ENCODE measurements at regions not wholly inside any gene's neighbourhood (a gene's known extent, or its start where the extent isn't known, plus 50 kb on each side); places are given as distances from the start of the nearest gene placed in this dataset.
A peak's percentile ranks its signal among the peaks of the same experiment; 100 is the strongest.
"Not testable (repeated sequence)": the region's sequence is repeated elsewhere in the genome, so short reads cannot be mapped to it uniquely, and the experiment has no call there.

DNA sequence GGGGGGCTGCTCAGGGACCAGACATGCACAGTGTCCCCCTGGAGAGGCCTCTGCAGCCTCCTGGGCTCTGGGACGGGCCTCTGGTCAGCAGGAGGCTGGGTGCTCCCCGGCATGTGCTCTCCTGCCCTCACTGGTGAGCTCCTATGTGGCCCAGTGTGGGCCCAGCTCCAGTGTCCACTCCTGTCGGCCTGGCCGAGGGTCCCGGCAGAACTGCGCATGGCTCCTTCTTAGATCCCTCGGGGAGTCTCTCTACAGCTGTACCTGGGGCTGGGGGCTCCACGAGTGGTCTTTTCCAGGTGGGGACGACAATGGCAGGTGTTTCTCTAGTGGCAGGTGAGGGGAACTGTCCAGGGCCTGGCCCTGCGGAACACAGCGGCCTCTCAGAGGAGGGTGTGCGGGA is 367.3 kb downstream of the TMEM121 start:
- DNase-seq: not testable (repeated sequence)

DNA sequence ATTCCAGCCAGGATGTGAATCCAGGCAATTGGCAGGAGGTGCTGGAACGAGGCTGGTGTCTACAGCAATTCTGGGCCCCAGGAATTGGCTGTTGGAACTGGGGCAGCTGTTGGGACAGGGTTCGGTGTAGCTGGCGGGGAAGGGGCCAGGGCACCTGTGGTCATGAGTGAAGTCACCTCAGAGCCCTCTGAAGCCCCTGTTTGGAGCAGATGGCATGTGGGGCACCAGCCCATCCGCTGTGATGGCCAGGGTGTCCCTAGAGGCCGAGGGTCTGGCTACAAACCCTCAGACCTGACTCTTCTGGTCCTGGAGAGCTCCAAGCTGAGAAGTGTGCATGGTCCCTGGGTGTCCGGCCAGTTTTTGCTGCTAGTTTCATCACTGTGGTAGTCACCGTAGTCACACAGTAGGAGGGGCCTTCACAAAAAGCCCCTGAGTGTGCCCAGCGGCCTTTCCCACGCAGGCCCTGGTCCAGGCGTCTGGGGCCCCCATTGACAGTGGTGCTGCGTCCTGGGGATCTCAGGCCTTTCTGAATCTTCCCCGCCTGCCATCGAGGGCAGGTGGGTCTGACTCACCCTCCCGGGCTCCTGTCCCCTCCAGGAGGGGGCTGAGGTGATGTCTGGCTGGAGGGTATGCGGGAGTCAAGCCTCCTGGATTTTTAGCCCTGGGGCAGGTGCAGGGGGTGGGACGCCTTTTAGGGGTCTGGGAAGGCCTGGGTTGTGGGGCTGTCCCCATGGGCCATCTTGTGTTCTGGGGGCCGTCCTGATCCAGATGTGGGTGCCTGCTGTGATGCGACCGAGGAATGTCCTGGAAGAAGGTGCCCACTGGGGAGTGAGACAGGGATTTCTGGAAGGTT is 368.0 kb downstream of the TMEM121 start:
- no peak for DNase-seq

DNA sequence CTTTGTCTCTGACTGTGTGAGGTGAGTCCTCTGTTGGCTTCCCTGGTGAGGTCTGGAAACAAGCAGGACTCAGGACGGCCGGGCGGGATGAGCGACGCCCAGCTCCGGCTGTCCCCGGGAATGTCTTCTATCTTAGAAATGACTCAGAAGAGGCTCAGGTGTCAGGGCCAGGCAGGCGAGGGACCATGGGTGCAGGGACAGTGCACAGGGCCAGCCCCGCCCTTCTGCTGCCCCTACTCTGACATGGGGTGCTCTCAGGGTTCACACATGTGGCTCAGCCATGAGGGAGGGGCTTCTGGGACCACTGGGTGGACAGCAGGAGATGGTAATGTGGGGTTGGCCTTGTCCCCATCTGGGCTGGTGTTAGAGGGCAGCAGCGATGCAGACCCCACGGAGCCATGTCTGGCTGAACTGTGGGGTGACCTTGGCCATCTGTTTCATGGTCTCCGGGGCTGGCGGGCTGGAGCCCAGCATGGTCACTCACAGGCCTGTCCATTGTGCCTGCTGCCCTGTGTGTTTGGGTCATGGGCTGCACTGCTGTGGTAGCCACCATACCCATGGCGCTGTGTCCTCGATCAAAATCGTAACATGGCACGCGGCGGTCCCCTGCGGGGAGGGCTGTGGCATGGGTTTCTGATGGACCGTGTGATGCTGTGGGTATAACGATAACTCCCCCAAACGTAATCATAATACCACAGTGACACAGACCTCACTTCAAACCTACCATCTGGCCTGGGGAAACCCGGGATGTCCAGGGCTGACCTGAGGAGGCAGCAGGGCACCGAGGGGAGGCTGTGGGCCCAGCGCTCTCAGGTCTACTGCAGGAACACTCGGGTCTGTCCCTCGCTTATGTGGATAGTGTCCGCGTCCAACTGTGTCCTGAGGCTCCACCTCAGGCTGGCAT is 368.8 kb downstream of the TMEM121 start:
- no peak for DNase-seq

DNA sequence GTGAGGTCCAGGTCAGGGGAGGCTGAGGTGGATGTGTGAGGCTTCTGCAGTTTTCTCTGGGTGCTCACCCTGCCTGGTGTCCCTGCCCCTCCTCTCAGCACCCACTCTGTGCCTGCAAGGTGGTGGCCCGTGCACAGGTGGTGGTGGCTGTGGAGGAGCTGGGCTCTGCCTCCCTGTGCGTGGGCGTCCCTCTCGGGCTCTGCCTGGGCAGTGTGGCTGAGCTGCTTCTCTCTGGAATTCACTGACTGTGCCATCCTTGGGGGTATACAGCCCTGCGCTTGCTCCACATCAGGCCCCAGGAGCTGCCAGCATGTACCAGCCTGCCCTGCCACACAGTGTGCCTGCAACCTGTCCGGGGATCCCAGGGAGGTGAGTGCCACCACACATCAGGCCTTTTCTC is 369.8 kb downstream of the TMEM121 start:
- not testable (repeated sequence) for DNase-seq

DNA sequence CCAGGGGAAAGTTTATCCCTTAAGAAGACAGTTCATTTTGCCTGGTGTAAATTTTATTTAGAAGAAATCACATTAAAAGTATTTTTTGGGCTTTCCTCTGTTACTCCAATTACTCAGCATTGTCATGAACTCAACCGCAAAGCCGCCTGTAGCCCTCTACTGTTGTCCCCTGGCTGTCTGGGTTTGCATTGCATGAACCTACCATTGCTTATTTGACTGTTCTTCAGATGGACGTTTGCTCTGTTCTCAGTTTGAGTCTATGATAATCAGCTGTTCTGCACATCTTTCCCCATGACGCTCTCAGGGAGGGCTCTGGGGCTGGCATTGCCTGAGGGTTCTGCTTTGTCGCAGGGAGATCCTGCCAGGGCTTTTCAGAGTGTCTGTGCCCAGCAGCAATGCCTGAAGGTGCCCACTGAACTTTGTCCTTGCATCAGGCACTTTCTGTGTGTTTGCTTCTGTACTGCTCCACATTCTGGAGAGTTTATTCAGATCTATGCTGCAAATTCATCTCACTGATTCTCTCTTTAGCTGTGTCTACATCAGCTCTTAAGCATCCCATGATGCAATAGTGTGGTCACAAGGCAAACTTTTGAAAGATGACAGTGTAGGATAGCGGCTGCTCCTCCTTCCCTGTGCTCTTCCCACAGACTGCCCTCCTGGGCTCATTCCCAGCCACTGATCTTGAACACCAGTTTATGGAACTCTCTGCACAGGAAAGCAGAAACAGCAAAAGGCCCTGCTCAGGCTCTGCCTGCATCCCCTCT is 370.8 kb downstream of the TMEM121 start:
- DNase-seq: not testable (repeated sequence)

DNA sequence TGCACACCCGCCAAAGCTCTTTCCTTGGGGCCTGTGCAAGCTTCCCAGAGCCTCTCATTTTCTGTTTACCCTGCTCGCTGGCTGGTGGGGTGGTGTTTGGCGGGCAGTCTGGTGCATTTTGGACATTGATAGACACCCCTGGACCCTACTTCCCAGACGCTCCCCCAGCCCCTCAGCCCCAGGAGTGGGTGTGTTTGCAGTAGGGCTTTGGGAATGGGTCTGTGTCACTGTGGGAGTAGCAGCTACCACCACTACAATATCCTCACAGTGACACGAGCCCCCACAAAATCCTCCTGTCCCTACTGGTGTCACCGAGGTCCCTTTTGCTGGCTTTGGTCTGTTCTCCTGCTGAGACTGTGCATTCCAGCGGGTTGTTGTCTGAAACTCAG is 371.3 kb downstream of the TMEM121 start:
- no peak for DNase-seq

DNA sequence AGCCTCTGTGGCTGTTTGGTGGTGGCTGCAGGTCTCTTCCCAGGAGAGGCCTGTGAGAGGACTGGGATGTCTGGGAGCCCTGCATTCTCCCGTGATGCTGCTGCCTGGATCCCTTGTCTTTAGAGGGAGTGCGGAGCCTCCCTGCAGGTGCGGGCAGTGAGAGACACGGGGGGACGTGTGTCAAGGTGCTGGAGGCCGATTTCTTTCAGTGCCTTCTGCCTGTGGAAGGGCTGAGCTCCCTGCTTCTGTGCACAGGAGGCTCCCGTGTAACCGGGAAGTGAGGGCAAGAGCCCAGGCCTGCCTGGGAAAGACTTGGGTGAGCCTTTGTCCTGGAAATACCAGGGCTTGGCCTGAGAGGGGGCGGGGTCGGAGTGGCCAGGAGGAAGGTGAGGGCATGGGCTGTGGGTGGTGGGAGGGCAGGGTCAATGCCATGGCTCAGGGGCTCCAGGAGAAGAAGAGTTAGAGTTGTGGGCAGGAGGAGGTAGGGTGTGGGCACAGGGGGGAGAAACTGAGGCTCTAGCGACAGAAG is 372.2 kb downstream of the TMEM121 start:
- no peak for DNase-seq

DNA sequence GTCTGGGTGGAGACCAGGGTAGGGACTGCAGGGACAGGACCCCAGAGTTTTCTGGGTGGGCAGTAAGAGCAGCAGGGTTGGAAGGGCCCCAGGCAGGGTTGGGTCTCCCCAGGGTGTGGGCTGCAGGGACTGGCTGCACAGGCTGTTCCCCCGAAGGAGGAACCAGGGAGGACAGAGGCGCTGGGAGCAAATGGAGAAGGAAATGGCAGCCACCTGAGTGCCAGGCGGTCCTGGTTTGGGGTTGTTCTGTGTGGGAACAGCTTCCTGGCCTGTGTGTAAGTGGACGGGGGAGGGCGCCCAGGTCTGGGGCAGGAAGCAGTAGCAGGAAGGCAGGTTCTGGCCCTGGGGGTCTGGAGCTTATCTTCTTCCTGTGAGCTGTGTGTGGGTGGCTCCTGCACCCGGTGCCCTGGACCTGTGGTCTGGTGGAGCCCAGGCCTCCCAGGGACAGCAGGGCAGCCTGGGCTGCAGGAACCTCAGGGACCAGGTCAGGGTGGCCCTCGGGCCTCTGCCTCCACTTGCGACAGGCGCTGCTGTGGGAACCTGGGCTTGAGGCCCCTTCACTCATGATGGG is 372.8 kb downstream of the TMEM121 start:
- no peak for DNase-seq

DNA sequence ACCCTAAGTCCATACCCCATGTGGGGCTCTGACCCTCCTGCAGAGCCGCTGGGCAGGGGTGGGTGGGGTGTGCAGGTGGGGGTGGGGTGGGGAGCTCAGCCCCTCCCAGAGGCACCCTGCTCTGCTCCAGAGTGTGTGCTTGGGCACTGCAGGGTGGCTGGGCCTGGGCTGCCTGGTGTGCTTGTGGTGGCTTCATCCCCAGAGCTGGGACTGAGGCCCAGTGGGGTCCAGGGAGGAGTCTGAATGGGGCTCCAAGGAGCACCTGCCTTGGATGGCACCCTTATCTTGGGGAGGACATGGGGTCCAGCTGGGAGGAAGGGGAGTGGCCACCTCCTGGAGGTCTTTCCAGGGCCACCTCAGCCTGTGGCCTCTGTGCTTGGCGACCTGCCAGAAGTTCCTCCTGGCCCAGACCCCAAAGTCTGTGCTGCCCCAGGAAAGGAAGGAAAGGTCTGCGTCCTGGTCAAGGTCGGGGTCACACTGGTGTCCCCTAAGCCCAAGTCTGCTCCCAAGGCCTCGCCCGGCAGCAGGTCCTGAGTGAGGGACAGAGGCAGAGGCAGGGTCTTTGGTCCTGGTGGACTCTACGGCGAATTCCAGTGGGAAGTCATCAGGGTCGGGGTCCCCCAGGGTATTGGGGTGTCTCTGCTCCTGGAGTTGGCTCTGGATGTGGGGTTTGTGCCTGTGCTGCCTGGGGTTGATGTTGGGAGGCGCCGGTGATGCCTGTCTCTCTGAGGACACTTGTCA is 373.4 kb downstream of the TMEM121 start:
- DNase-seq: no peak

DNA sequence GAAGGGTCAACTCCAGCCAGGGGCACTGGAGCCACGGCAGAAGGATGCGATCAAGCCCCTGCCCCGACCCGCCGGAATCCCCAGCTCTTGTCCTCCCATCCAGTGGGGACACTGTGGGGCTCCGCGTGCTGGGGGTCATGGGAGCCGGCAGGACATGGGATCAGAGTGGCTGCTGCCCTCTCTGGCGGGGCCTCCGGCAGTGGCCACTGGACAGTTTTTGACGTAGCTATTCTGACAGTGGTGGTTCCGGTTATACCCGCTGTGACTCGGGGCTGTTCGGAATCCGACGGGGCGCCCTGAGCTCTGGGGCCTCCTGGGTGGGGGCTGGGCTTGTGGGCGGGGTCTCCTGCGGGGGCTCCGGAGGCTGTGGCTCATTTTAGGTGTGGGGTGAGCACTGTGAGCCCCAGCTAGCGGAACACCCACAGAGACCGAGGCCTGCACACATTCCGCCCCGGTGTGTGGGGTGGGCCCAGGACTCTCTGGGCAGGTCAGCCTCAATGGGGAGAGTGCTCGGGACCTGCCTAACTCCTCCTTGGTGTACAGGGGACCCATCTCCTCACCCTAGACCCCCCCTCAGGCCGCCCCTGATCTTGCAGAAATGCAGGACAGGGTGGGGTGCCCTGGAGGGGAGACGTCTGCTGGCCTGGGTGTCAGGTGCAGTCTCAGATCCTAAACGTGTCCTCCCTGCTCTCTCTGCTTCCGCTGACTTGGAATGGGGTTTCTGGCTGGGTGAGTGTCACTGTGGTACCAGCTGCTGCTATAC is 374.2 kb downstream of the TMEM121 start:
- DNase-seq: no peak

DNA sequence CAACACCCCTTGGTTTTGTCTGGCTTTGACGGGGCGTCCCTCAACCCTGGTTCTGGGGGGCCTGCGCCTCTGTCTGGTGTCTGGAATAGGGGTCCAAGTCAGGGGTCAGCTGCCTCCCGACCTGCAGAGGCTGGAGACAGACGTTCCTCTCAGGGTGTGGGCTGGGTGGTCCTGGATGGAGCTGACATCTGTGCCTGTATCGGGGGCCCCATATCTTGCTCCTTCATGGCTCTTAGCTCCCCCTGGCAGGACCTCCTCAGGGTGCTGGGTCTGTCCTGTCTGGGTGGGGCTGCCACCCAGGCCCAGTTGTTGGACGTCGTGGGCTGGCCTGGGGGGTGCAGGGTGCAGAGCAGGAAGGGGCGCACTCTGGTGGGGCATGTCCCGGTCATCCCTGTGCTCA is 374.8 kb downstream of the TMEM121 start:
- no peak for DNase-seq

DNA sequence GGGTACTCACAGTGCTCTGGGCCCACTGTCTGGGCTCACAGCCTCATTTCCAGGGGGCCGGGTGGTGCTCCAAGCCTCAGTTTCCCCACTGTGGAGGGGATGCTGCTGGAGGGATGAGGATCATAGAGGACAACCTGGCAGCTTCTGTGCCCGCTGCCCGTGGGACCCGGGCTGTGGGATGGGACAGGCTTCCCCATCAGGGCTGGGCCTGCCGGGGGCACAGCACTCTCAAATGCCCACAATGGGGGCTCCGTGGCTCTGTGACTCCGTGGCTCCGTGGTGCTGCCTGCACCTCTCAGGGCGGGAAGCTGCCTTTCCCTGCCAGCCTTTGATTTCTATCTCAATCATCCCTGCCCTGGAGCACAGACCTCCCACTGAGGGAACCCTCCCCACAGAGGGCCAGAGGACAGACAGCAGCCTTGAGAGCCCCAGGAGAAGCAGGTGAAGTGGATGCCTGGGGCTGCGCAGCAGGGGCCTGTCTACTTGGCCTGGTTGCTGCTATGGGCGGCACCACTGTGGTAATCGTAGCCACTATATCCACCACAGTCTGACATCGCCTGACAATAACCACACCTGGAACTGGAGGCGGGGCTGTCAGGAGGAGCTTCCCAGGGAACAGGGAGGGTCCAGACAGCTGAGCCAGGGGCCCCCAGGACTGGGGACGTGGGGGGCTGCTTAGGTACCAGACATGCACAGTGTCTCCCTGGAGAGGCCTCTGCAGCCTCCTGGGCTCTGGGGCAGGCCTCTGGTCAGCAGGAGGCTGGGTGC is 375.9 kb downstream of the TMEM121 start:
- DNase-seq: no peak

DNA sequence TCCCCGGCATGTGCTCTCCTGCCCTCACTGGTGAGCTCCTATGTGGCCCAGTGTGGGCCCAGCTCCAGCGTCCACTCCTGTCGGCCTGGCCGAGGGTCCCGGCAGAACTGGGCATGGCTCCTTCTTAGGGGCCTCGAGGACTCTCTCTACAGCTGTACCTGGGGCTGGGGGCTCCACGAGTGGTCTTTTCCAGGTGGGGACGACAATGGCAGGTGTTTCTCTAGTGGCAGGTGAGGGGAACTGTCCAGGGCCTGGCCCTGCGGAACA is 376.4 kb downstream of the TMEM121 start:
- not testable (repeated sequence) for DNase-seq

DNA sequence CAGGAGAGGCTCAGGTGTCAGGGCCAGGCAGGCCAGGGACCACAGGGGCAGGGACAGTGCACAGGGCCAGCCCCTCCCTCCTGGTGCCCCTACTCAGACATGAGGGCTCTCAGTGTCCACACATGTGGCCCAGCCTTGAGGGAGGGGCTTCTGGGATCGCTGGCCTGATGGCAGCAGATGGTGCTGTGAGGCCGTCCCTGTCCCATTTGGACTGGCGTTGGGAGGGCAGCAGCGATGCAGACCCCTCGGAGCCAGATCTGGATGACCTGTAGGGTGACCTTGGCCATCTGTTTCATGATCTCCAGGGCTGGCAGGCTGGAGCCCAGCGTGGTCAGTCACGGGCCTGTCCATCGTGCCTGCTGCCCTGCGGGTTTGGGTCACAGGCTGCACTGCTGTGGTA is 377.6 kb downstream of the TMEM121 start:
- no peak for DNase-seq

DNA sequence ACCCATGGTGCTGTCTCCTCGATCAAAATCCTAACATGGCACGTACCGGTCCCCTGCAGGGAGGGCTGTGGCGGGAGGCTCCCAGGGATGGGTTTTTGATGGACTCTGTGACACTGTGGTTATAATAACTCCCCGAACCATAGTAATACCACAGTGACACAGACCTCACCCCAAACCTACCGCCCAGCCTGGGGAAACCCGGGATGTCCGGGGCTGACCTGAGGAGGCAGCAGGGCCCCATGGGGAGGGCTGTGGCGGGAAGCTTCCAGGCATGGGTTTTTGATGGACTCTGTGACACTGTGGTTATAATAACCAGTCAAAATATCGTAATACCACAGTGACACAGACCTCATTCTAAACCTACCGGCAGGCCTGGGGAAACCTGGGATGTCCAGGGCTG is 378.0 kb downstream of the TMEM121 start:
- peak; percentile 23 for DNase-seq

DNA sequence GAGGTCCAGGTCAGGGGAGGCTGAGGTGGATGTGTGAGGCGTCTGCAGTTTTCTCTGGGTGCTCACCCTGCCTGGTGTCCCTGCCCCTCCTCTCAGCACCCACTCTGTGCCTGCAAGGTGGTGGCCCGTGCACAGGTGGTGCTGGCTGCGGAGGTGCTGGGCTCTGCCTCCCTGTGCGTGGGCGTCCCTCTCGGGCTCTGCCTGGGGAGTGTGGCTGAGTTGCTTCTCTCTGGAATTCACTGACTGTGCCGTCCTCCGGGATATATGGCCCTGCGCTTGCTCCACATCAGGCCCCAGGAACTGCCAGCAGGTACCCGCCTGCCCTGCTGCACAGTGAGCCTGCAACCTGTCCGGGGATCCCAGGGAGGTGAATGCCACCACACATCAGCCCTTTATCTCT is 379.1 kb downstream of the TMEM121 start:
- peak; percentile 10 for DNase-seq

DNA sequence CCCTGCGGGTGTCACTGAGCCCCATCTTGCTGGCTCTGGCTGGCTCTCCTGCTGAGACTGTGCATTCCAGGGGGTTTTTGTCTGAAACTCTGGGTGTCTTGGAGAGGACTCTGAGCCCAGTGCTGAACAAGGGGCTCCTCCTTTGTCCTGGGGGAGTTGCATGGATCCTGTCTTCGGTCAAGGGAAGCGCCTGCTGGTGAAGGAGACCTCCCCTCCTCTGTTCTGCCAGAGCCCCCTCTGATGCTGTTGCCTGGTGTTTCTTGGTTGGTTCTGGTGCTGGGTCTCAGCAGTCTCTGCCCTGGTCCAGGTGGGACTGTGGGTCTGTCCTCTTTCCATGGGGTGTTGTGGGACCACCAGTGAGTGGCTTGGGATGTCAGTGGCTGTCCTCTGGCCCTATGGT is 380.9 kb downstream of the TMEM121 start:
- no peak for DNase-seq

DNA sequence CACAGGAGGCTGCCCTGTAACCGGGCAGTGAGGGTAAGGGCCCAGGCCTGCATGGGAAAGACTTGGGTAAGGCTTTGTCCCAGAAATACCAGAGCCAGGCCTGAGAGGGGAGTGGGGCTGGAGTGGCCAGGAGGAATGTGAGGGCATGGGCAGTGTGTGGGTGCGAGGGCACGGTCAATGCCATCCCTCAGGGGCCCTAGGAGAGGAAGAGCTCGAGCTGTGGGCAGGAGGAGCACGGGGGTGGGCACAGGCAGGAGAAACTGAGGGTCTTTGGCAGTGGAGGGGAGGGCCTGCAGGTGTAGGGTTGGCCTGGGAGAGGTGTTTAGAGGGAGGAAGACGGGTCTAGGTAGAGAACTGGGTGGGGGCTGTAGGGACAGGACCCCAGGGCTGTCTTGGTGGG is 381.6 kb downstream of the TMEM121 start:
- no peak for DNase-seq

DNA sequence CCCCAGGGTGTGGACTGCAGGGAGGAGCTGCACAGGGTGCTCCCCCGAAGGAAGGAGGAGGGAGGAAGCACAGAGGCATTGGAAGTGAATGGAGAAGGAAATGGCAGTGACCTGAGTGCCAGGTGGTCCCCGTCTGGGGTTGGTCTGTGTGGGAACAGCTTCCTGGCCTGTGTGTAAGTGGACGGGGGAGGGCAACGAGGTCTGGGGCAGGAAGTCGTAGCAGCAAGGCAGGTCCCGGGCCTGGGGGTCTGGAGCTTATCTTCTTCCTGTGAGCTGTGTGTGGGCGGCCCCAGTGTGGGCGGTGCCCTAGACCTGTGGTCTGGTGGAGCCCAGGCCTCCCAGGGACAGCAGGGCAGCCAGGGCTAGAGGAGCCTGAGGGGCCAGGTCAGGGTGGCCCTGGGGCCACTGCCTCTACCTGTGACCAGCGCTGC is 382.1 kb downstream of the TMEM121 start:
- DNase-seq: no peak

DNA sequence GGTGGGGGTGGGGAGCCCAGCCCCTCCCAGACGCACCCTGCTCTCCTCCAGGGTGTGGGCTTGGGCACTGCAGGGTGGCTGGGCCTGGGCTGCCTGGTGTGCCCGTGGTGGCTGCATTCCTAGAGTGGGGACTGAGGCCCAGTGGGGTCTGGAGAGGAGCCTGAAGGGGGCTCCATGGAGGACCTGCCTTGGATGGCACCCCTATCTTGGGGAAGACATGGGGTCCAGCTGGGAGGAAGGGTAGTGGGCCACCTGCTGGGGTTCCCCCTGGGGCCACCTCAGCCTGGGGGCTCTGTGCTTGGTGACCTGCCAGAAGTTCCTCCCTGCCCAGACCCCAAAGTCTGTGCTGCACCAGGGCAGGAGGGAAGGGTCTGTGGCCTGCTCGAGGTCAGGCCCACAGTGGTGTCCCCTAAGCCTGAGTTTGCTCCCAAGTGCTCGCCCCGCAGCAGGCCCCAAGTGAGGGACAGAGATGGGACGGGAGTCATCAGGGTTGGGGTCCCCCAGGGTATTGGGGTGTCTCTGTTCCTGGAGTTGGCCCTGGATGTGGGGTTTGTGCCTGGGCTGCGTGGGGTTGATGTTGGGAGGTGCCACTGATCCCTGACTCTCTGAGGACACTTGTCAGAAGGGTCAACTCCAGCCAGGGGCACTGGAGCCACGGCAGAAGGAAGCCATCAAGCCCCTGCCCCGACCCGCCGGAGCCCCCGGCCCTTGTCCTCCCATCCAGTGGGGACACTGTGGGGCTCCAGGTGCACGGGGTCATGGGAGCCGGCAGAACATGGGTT is 382.9 kb downstream of the TMEM121 start:
- no peak for DNase-seq

Data from left hindlimb (tissue), 1 donor.